ENCODE measurements at regions not wholly inside any gene's neighbourhood (a gene's known extent, or its start where the extent isn't known, plus 50 kb on each side); places are given as distances from the start of the nearest gene placed in this dataset.
"Not testable (repeated sequence)": the region's sequence is repeated elsewhere in the genome, so short reads cannot be mapped to it uniquely, and the experiment has no call there.

- no peak overlapping the region for H3K4me3 ChIP-seq
- H3K4me1 ChIP-seq (replicated peaks) = no peaks in the 10 kb centered on the region
- H3K27ac ChIP-seq = no peak overlapping the region
- no peak for DNase-seq (ENCODE audit: low spot score)
- no peaks in the 10 kb centered on the region for H3K36me3 ChIP-seq
- H3K27me3 ChIP-seq (replicated peaks; ENCODE audit: insufficient read depth) = no peaks in the 10 kb centered on the region
- WGBS = 100% methylated on average over 2 of the region's 2 CpGs
- TF ChIP-seq POLR2A (IDR thresholded peaks at IDR 0.05) (no peak), CTCF (IDR thresholded peaks at IDR 0.05) (no peak), POLR2AphosphoS5 (IDR thresholded peaks at IDR 0.05) (no peak)
- intact Hi-C loops (cut with DNase I) = loop anchor here (10.0 kb wide), 1 partner anchor 551 kb away; no protein-coding TSS in a partner anchor
- no peaks in the 10 kb centered on the region for H3K9me3 ChIP-seq
Measured at GRCh38 chr11:86873573-86874083, 73.3 kb downstream of the PRSS23 start.

GRCh38 chr11:86874304-86875056 is 74.1 kb downstream of the PRSS23 start:
- no peaks in the 10 kb centered on the region for H3K36me3 ChIP-seq
- no peak for DNase-seq (ENCODE audit: low spot score)
- H3K27me3 ChIP-seq (replicated peaks; ENCODE audit: insufficient read depth) = no peaks in the 10 kb centered on the region
- 86% methylated on average over 6 of the region's 6 CpGs for WGBS
- no peaks in the 10 kb centered on the region for H3K9me3 ChIP-seq
- intact Hi-C loops (cut with DNase I) = loop anchor here (10.0 kb wide), 1 partner anchor 550 kb away; no protein-coding TSS in a partner anchor
- no peaks in the 10 kb centered on the region for H3K4me1 ChIP-seq (replicated peaks)
- TF ChIP-seq CTCF (IDR thresholded peaks at IDR 0.05) (no peak), POLR2AphosphoS5 (IDR thresholded peaks at IDR 0.05) (no peak), POLR2A (IDR thresholded peaks at IDR 0.05) (no peak)
- no peak overlapping the region for H3K27ac ChIP-seq
- H3K4me3 ChIP-seq = no peak overlapping the region

GRCh38 chr11:86876716-86877234 is 76.4 kb downstream of the PRSS23 start:
- 71% methylated on average over 3 of the region's 3 CpGs for WGBS
- no peak overlapping the region for H3K4me3 ChIP-seq
- no peak overlapping the region for H3K27ac ChIP-seq
- H3K4me1 ChIP-seq (replicated peaks) = no peaks in the 10 kb centered on the region
- intact Hi-C loops (cut with DNase I) = loop anchor here (10.0 kb wide), 1 partner anchor 548 kb away; no protein-coding TSS in a partner anchor
- no peak for DNase-seq (ENCODE audit: low spot score)
- H3K36me3 ChIP-seq = no peaks in the 10 kb centered on the region
- no peaks in the 10 kb centered on the region for H3K9me3 ChIP-seq
- no peaks in the 10 kb centered on the region for H3K27me3 ChIP-seq (replicated peaks; ENCODE audit: insufficient read depth)
- TF ChIP-seq CTCF (IDR thresholded peaks at IDR 0.05) (no peak), POLR2A (IDR thresholded peaks at IDR 0.05) (no peak), POLR2AphosphoS5 (IDR thresholded peaks at IDR 0.05) (no peak)

GRCh38 chr11:86877503-86877902 is 77.2 kb downstream of the PRSS23 start:
- DNase-seq (ENCODE audit: low spot score) = no peak
- H3K9me3 ChIP-seq = no peaks in the 10 kb centered on the region
- no peak for TF ChIP-seq CTCF (IDR thresholded peaks at IDR 0.05)
- no peak for TF ChIP-seq POLR2A (IDR thresholded peaks at IDR 0.05)
- no peak for TF ChIP-seq POLR2AphosphoS5 (IDR thresholded peaks at IDR 0.05)
- no peak overlapping the region for H3K4me3 ChIP-seq
- intact Hi-C loops (cut with DNase I) = loop anchor here (10.0 kb wide), 1 partner anchor 547 kb away; no protein-coding TSS in a partner anchor
- H3K27me3 ChIP-seq (replicated peaks; ENCODE audit: insufficient read depth) = no peaks in the 10 kb centered on the region
- H3K4me1 ChIP-seq (replicated peaks) = no peaks in the 10 kb centered on the region
- no peaks in the 10 kb centered on the region for H3K36me3 ChIP-seq
- no peak overlapping the region for H3K27ac ChIP-seq

- H3K4me1 ChIP-seq (replicated peaks); H3K27ac ChIP-seq; H3K36me3 ChIP-seq; H3K9me3 ChIP-seq; H3K27me3 ChIP-seq (replicated peaks; ENCODE audit: insufficient read depth); H3K4me3 ChIP-seq; DNase-seq (ENCODE audit: low spot score): not testable (repeated sequence)
- WGBS = 96% methylated on average over 10 of the region's 26 CpGs
- intact Hi-C loops (cut with DNase I) = loop anchor here (10.0 kb wide), 1 partner anchor 546 kb away; no protein-coding TSS in a partner anchor
Measured at GRCh38 chr11:86879241-86879640, 76.0 kb downstream of the FZD4 start.

Data from prostate gland (tissue), 2 donors.